H1 (cell line): ENCODE measurements at regions not wholly inside any gene's neighbourhood (a gene's known extent, or its start where the extent isn't known, plus 50 kb on each side); places are given as distances from the start of the nearest gene placed in this dataset.

Experiments
- CTCF ChIA-PET: fragments of 300-600 bp; sonication (Branson Sonifier 250); formaldehyde crosslinking; loops from one replicate; lab custom pipeline; 2021; ENCODE audit not compliant: partially characterized antibody; lab: Charles Lee
- POLR2A ChIA-PET: fragments of 300-600 bp; sonication (Branson Sonifier 250); formaldehyde crosslinking; loops from one replicate; lab custom pipeline; 2021; ENCODE audit warnings: inconsistent platforms; ENCODE audit not compliant: partially characterized antibody; lab: Charles Lee
- DNase-seq, 2 experiments: peaks; one replicate each; pipeline versions ENCODE4 v3.0.0 to v3.0.0-alpha.2; 2010 to 2022; ENCODE audit warnings: low spot score in 2 of 2, low read depth in 1 of 2, mixed read lengths in 1 of 2
- FAIRE-seq: peaks from 2 replicates; lab custom pipeline; 2011; peaks lifted over from hg19 to GRCh38; lab: Jason Lieb, UNC
- H2AFZ ChIP-seq: 2 replicates; pipeline ENCODE4 v1.8.1; 2012; ENCODE audit warnings: low read length, inconsistent platforms
- H2AK5ac ChIP-seq: 2 replicates; pipeline ENCODE4 v1.6.1; 2013; ENCODE audit warnings: low read depth, low read length
- H2BK120ac ChIP-seq: replicated peaks from 2 replicates; pipeline ENCODE3; 2013; ENCODE audit warnings: low read depth, low read length, inconsistent platforms
- H2BK12ac ChIP-seq: 2 replicates; pipeline ENCODE4 v1.6.1; 2013; ENCODE audit warnings: low read depth, low read length
- H2BK15ac ChIP-seq: 2 replicates; pipeline ENCODE4 v1.6.1; 2013; ENCODE audit warnings: low read length
- H2BK20ac ChIP-seq: 2 replicates; pipeline ENCODE4 v1.6.1; 2013; ENCODE audit warnings: low read length
- H2BK5ac ChIP-seq: 2 replicates; pipeline ENCODE4 v1.6.1; 2013; ENCODE audit warnings: low read depth, low read length
- H3K14ac ChIP-seq: 2 replicates; pipeline ENCODE4 v1.6.1; 2013; ENCODE audit warnings: inconsistent platforms; ENCODE audit not compliant: insufficient read length
- H3K18ac ChIP-seq: 2 replicates; pipeline ENCODE4 v1.6.1; 2013; ENCODE audit warnings: low read length; ENCODE audit errors: extremely low read depth
- H3K23ac ChIP-seq: 2 replicates; pipeline ENCODE4 v1.6.1; 2013; ENCODE audit warnings: inconsistent platforms; ENCODE audit not compliant: insufficient read length
- H3K23me2 ChIP-seq: 2 replicates; pipeline ENCODE4 v1.6.1; 2013; ENCODE audit warnings: low read depth, low read length
- H3K27ac ChIP-seq: 2 replicates; pipeline ENCODE4 v1.6.1; 2011; ENCODE audit warnings: low read depth, low read length, inconsistent platforms
- H3K27me3 ChIP-seq, 4 experiments: replicated peaks in 1 of 4; 1 replicate in 1 of 4; 2 replicates in 3 of 4; pipeline versions ENCODE4 v1.6.1 to v1.8.1; 2011 to 2013; ENCODE audit warnings: low read length in 3 of 4, mild to moderate bottlenecking in 3 of 4, inconsistent platforms in 2 of 4, mixed read lengths in 2 of 4, moderate library complexity in 1 of 4; ENCODE audit not compliant: control insufficient read depth in 3 of 4, insufficient read depth in 3 of 4; ENCODE audit errors: extremely low read depth in 1 of 4
- H3K36me3 ChIP-seq, 4 experiments: 2 replicates each; pipeline versions ENCODE4 v1.6.1 to v1.8.1; 2011 to 2013; ENCODE audit warnings: mild to moderate bottlenecking in 4 of 4, low read length in 3 of 4, moderate library complexity in 2 of 4, control low read depth in 1 of 4, inconsistent platforms in 1 of 4; ENCODE audit not compliant: insufficient read depth in 4 of 4, control insufficient read depth in 2 of 4
- H3K4ac ChIP-seq: replicated peaks from 2 replicates; pipeline ENCODE3; 2013; ENCODE audit warnings: low read length, low read depth, mixed read lengths, inconsistent platforms; ENCODE audit not compliant: insufficient read length
- H3K4me1 ChIP-seq, 4 experiments: replicated peaks in 1 of 4; 1 replicate in 1 of 4; 2 replicates in 3 of 4; pipeline versions ENCODE4 v1.6.1 to v1.8.1; 2011 to 2013; ENCODE audit warnings: low read length in 3 of 4, inconsistent platforms in 2 of 4, mixed read lengths in 1 of 4; ENCODE audit not compliant: insufficient read depth in 4 of 4, control insufficient read depth in 3 of 4
- H3K4me2 ChIP-seq, 2 experiments: 2 replicates each; pipeline versions ENCODE4 v1.6.1 to v1.8.1; 2011 to 2013; ENCODE audit warnings: low read depth in 2 of 2, low read length in 2 of 2, control low read depth in 1 of 2, inconsistent platforms in 1 of 2, mild to moderate bottlenecking in 1 of 2; ENCODE audit not compliant: insufficient read depth in 1 of 2
- H3K4me3 ChIP-seq, 4 experiments: fragments of 200-600, 300-600 bp in 1 of 4; sonication (generic), shearing (Covaris generic), sonication (Bioruptor Twin) in 1 of 4; 2 replicates each; pipeline versions ENCODE4 v1.5.1 to v1.8.1; 2011 to 2016; ENCODE audit warnings: low read length in 4 of 4, low read depth in 3 of 4, control low read depth in 2 of 4, inconsistent platforms in 2 of 4, mild to moderate bottlenecking in 2 of 4, mixed read lengths in 1 of 4, moderate library complexity in 1 of 4; ENCODE audit not compliant: insufficient read depth in 2 of 4; ENCODE audit errors: extremely low read depth in 1 of 4
- H3K56ac ChIP-seq: replicated peaks from 2 replicates; pipeline ENCODE3; 2013; ENCODE audit warnings: low read depth, mild to moderate bottlenecking, mixed read lengths, low read length, inconsistent platforms; ENCODE audit not compliant: insufficient read length
- H3K79me1 ChIP-seq: 2 replicates; pipeline ENCODE4 v1.6.1; 2013; ENCODE audit warnings: low read depth, low read length, control low read depth
- H3K79me2 ChIP-seq, 2 experiments: 2 replicates each; pipeline versions ENCODE4 v1.6.1 to v1.8.1; 2012 to 2013; ENCODE audit warnings: low read length in 2 of 2, mild to moderate bottlenecking in 2 of 2, inconsistent platforms in 1 of 2; ENCODE audit not compliant: insufficient read depth in 2 of 2, control insufficient read depth in 1 of 2
- H3K9ac ChIP-seq, 4 experiments: replicated peaks in 1 of 4; 1 replicate in 1 of 4; 2 replicates in 3 of 4; pipeline versions ENCODE4 v1.6.1 to v1.8.1; 2011 to 2013; ENCODE audit warnings: low read depth in 3 of 4, low read length in 3 of 4, control low read depth in 2 of 4, mild to moderate bottlenecking in 2 of 4, moderate library complexity in 2 of 4, inconsistent platforms in 1 of 4; ENCODE audit errors: extremely low read depth in 1 of 4
- H3K9me3 ChIP-seq, 2 experiments: 2 replicates each; pipeline versions ENCODE4 v1.6.1 to v1.8.1; 2012 to 2013; ENCODE audit warnings: mild to moderate bottlenecking in 2 of 2, moderate library complexity in 2 of 2, control low read depth in 1 of 2, inconsistent platforms in 1 of 2, low read depth in 1 of 2, low read length in 1 of 2, mixed read lengths in 1 of 2; ENCODE audit not compliant: insufficient read depth in 2 of 2
- H4K20me1 ChIP-seq, 2 experiments: replicated peaks in 1 of 2; 2 replicates each; pipeline versions ENCODE3 to v1.8.1; 2011 to 2013; ENCODE audit warnings: inconsistent platforms in 2 of 2, low read length in 2 of 2, mild to moderate bottlenecking in 1 of 2; ENCODE audit not compliant: insufficient read depth in 2 of 2, control insufficient read depth in 1 of 2
- H4K5ac ChIP-seq: 2 replicates; pipeline ENCODE4 v1.6.1; 2013; ENCODE audit warnings: low read length, low read depth, mixed read lengths, inconsistent platforms; ENCODE audit not compliant: insufficient read length
- H4K8ac ChIP-seq: 2 replicates; pipeline ENCODE4 v1.8.0; 2013; ENCODE audit warnings: mild to moderate bottlenecking, moderate library complexity, low read length, inconsistent platforms; ENCODE audit not compliant: insufficient read depth; ENCODE audit errors: extremely low read depth
- H4K91ac ChIP-seq: replicated peaks from 2 replicates; pipeline ENCODE3; 2013; ENCODE audit warnings: low read length, mixed read lengths, inconsistent platforms; ENCODE audit not compliant: insufficient read length
- ASH2L ChIP-seq: fragments of 200-600, 300-600 bp; sonication (generic); IDR thresholded peaks from one replicate; pipeline ENCODE4 v1.7.1; 2017; ENCODE audit warnings: low read length
- BRCA1 ChIP-seq: IDR thresholded peaks from 2 replicates; pipeline ENCODE4 v1.6.1; 2012; ENCODE audit warnings: low read depth, low read length, improper control_type of control experiment
- CBX5 ChIP-seq: fragments of 300-800, 300-1000 bp; sonication (generic); IDR thresholded peaks from 2 replicates; pipeline ENCODE4 v1.7.1; 2016; ENCODE audit warnings: antibody characterized with exemption, low read length, low read depth
- CBX8 ChIP-seq: fragments of 300-800, 300-1000 bp; sonication (generic); IDR thresholded peaks from 2 replicates; pipeline ENCODE4 v1.7.1; 2016; ENCODE audit warnings: low read depth, low read length, borderline replicate concordance
- CTBP2 ChIP-seq: IDR thresholded peaks from 2 replicates; pipeline ENCODE4 v1.7.0; 2011; ENCODE audit warnings: borderline replicate concordance, mild to moderate bottlenecking, moderate library complexity, mixed read lengths, low read length; ENCODE audit not compliant: insufficient read depth, insufficient read length
- EGR1 ChIP-seq: IDR thresholded peaks from 2 replicates; pipeline ENCODE4 v1.6.1; 2011; ENCODE audit warnings: low read depth, low read length, borderline replicate concordance
- EP300 ChIP-seq, 2 experiments: IDR thresholded peaks; 1 replicate in 1 of 2; 2 replicates in 1 of 2; pipeline ENCODE4 v1.6.1; 2011 to 2012; ENCODE audit warnings: low read depth in 2 of 2, low read length in 2 of 2, mild to moderate bottlenecking in 2 of 2, borderline replicate concordance in 1 of 2, inconsistent platforms in 1 of 2, moderate library complexity in 1 of 2
- EZH2 ChIP-seq: fragments of 200-600 bp; sonication (generic); IDR thresholded peaks from 2 replicates; pipeline ENCODE4 v1.7.1; 2012; ENCODE audit warnings: low read depth, mild to moderate bottlenecking, moderate library complexity, low read length, inconsistent platforms; ENCODE audit not compliant: severe bottlenecking
- HDAC6 ChIP-seq: IDR thresholded peaks from one replicate; pipeline ENCODE4 v1.7.1; 2012; ENCODE audit warnings: low read depth, mild to moderate bottlenecking, inconsistent platforms, low read length, moderate library complexity
- KDM4A ChIP-seq: IDR thresholded peaks from one replicate; pipeline ENCODE4 v1.7.1; 2012; ENCODE audit warnings: low read depth, mild to moderate bottlenecking, moderate library complexity, low read length, inconsistent platforms; ENCODE audit not compliant: severe bottlenecking
- POLR2A ChIP-seq, 2 experiments: IDR thresholded peaks; 1 replicate in 1 of 2; 2 replicates in 1 of 2; pipeline ENCODE4 v1.6.1; 2011; ENCODE audit warnings: low read depth in 2 of 2, low read length in 2 of 2, mild to moderate bottlenecking in 2 of 2; ENCODE audit errors: control extremely low read depth in 1 of 2
- RBBP5 ChIP-seq: IDR thresholded peaks from 2 replicates; pipeline ENCODE4 v1.7.1; 2012; ENCODE audit warnings: low read depth, mild to moderate bottlenecking, inconsistent platforms, low read length, moderate library complexity, borderline replicate concordance
- TCF12 ChIP-seq: IDR thresholded peaks from 2 replicates; pipeline ENCODE4 v1.6.1; 2011; ENCODE audit warnings: low read depth, mild to moderate bottlenecking, low read length
- WGBS, 2 experiments: shearing (Covaris generic) in 1 of 2; methylation state at CpG; one replicate each; pipeline versions ENCODE4 v1.1.6 to v1.1.7; 2013 to 2015; ENCODE audit warnings: low lambda C conversion rate in 2 of 2, mixed read lengths in 2 of 2, inconsistent platforms in 1 of 2, low coverage in 1 of 2, missing lambda C conversion rate in 1 of 2; ENCODE audit not compliant: insufficient replicate concordance in 2 of 2, insufficient coverage in 1 of 2, insufficient read length in 1 of 2; ENCODE audit errors: extremely low coverage in 1 of 2, missing lambda C conversion rate in 1 of 2; 5-methylcytosine and 5-hydroxymethylcytosine counted together
- TF ChIP-seq, protein P1 (sequence below): IDR thresholded peaks from 2 replicates; pipeline ENCODE4 v1.6.1; 2012; ENCODE audit warnings: inconsistent platforms

DNA sequence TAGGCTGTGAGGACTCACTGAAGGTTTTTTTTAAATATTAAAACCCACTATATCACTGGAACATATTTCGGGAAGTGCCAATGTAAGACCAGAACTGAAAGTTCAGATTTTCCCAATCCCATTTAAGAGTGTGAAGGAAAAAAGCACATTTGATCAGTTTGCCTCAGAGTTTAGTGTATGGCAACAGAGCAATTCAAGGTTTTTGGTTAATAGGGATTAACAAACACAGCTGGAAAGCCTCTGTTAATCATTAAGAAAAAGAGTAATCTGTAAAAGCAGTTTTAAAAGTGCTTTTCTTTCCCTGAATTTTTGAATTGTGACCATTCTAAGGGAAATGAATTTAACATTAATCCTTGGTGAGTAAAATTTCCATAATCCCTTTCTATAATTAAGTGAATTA is 60.4 kb downstream of the NPY5R start:
- Histone ChIP-seq H2AK5ac (no peak overlapping the region), H3K4ac (no peak overlapping the region), H4K91ac (no peak overlapping the region), H2BK120ac (no peak overlapping the region), H4K20me1 (no peaks in the 10 kb centered on the region), H3K4me3 (no peak overlapping the region), H2AFZ (no peak overlapping the region; the same call in 1 of the 2 replicates), H3K23ac (no peak overlapping the region), H2BK20ac (no peak overlapping the region), H3K14ac (no peak overlapping the region), H3K79me2 (no peaks in the 10 kb centered on the region), H3K4me1 (peaks cover 0 to 4% (median 2%) of the 10 kb centered on the region in 4 experiments; a peak in 3 of 7 replicates), H3K4me2 (no peak overlapping the region), H3K79me1 (no peaks in the 10 kb centered on the region), H3K36me3 (no peaks in the 10 kb centered on the region), H2BK15ac (no peak overlapping the region), H3K27ac (no peak overlapping the region), H2BK12ac (no peak overlapping the region), H3K18ac (no peak overlapping the region), H4K5ac (no peak overlapping the region), H3K9ac (no peak overlapping the region), H3K56ac (no peak overlapping the region), H4K8ac (no peak overlapping the region), H2BK5ac (no peak overlapping the region), H3K9me3 (no peaks in the 10 kb centered on the region), H3K27me3 (no peaks in the 10 kb centered on the region), H3K23me2 (no peaks in the 10 kb centered on the region)
- DNase-seq (no peak), FAIRE-seq (no peak)
- ChIA-PET POLR2A (interaction anchor here (1.2 kb wide), 1 partner anchor 139 kb away, joined by 4 read pairs; no protein-coding TSS in a partner anchor), CTCF (no interaction called here)
- WGBS, 2 experiments = 88% methylated on average over 1 of the region's 1 CpG; no CpG with 5 or more reads in 1 of the 2 experiments
- TF ChIP-seq EP300 (IDR thresholded peaks at IDR 0.05; ENCODE audit: borderline replicate concordance in 1 of 2, low read depth in 2 of 2, low read length in 2 of 2) (no peak), CTBP2 (no peak), EGR1 (no peak), EZH2 (no peak), RBBP5 (no peak), KDM4A (no peak), POLR2A (IDR thresholded peaks at IDR 0.05; ENCODE audit: control extremely low read depth in 1 of 2, low read depth in 2 of 2, low read length in 2 of 2) (no peak), HDAC6 (no peak), ASH2L (no peak), BRCA1 (no peak), CBX5 (no peak), TCF12 (no peak), CBX8 (no peak)
- TF ChIP-seq, protein P1, sequence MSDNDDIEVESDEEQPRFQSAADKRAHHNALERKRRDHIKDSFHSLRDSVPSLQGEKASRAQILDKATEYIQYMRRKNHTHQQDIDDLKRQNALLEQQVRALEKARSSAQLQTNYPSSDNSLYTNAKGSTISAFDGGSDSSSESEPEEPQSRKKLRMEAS = no peak
